ENCODE measurements at regions not wholly inside any gene's neighbourhood (a gene's known extent, or its start where the extent isn't known, plus 50 kb on each side); places are given as distances from the start of the nearest gene placed in this dataset.

DNA sequence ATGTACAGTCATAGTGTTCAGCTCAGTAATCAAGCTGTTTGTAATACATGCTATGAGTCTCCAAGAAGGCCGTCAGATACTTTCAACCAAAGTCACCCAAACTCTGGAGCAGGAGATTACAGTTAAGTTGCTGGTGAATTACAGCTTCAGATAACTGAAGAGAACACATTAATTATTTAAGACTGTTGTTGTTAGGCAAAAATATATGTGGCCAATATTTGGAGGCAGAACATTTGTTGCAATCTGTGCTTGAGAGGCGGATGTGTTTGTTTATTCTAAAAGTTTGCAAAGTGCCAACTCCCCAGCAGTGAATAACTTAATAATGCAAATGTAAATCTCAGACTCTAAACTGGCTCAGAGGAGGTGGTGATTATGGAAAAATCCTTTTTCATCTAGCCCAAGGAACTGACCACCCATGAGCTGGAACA lies 300.7 kb upstream of the TBX3 start:
- TF ChIP-seq, protein P1, sequence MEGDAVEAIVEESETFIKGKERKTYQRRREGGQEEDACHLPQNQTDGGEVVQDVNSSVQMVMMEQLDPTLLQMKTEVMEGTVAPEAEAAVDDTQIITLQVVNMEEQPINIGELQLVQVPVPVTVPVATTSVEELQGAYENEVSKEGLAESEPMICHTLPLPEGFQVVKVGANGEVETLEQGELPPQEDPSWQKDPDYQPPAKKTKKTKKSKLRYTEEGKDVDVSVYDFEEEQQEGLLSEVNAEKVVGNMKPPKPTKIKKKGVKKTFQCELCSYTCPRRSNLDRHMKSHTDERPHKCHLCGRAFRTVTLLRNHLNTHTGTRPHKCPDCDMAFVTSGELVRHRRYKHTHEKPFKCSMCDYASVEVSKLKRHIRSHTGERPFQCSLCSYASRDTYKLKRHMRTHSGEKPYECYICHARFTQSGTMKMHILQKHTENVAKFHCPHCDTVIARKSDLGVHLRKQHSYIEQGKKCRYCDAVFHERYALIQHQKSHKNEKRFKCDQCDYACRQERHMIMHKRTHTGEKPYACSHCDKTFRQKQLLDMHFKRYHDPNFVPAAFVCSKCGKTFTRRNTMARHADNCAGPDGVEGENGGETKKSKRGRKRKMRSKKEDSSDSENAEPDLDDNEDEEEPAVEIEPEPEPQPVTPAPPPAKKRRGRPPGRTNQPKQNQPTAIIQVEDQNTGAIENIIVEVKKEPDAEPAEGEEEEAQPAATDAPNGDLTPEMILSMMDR (conservative IDR thresholded peaks at IDR 0.05): no peak
- no peak overlapping the region for H3K27ac ChIP-seq

DNA sequence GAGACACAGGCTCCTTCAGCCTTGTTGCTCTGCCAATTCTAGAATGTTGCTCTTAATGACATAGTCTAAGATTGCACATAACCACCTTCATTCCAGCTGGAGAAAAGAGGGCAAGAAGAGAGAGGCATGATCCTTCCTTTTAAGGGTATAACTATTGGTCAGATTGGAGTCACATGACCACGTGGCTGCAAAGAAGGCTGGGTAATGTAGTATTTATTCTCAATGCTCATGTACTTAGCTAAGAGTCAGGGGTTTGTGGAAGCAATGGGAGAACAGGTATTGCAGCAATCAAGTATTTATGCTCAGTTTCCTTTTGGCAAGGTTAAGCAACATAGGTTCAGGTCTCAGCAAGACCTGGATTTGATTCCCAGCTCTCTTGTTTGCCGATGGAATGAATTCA lies 298.8 kb upstream of the TBX3 start:
- no peak overlapping the region for H3K27ac ChIP-seq
- TF ChIP-seq, protein P1 (conservative IDR thresholded peaks at IDR 0.05): no peak

DNA sequence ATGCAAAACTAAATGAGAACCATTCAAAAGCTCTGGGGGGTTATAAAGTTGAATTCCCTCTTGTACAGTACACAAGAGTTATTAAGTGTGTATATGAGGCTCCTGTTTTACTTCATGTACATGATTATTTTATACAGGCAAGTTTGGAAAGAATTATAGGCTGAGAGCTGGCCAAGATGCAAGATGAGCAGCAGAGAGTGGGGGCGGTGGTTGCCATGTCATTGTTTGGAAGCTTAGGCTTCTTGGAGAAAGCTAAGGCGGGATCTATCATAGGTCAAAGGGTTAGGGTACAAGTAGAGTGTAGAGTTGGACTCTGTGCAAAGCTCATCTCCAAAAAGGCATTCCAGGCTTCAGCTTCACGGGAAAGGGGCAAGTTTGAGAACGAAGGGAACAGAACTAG lies 297.1 kb upstream of the TBX3 start:
- no peak overlapping the region for H3K27ac ChIP-seq
- TF ChIP-seq, protein P1 (conservative IDR thresholded peaks at IDR 0.05): no peak

DNA sequence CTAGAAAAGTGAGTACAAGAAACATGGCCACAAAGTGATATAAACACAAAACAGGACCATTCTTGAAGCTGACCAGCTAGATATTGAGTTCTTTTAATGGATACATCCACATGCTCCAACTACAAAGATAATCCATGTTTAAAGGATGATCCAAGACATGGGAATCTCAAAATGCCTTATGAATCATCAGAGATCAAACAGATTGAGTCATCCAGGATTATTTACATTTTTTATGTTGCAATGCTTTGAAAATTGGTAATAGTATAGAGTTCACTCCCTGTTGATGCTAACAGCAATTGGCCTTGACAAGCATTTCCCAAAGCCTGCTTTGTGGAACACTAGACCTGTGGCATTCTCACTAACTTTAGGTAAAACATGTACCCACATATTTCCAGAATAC lies 293.0 kb upstream of the TBX3 start:
- TF ChIP-seq, protein P1 (conservative IDR thresholded peaks at IDR 0.05): no peak
- H3K27ac ChIP-seq: no peak overlapping the region

DNA sequence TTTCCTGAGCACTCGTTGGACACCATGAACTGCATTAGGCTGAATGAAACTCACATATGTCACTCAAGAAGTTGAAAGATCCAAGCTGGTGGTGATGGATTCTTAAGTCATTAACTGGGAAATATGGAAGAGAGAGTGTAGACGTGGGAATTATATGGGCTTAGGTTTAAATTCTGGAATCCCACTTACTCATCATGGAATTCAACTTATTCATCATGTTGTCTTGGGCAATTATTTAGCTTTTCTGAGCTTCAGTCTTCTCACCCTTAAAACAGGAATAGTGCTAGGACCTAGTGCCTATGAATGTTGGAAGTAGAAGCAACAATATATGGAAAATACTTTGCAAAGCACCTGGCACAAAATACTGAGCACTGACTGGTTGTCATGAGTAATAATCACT lies 292.4 kb upstream of the TBX3 start:
- H3K27ac ChIP-seq: no peak overlapping the region
- TF ChIP-seq, protein P1 (conservative IDR thresholded peaks at IDR 0.05): no peak

DNA sequence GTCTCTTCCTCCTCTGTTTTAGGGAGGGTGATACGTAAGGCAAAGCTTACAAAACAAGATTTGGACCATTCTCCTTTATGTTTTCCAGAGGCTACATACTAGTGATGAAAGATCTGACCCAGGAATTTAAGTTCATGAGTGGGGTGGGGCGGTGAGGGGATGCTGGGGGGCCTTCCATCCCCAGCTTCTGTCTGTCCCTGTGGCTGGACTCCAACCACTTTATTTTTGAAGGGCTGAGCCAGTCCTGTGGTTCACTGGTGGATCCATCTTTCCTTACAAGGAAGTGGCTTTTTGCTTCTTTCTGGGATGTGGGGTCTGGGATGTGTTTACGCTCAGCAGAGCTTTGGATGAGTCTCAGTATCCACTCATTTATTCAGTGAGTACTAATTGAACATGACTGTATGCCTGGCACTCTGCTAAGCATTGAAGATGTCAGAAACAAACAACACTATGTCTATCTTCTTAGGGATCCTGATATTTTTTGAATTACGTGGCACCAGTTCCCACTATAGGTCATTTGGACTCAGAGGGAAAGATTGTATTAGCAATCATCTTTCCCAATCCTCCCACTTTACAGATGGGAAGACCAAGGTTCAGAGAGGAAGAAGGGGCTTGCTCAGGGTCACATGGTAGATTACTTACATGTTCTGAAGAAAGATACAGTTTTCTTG lies 291.8 kb upstream of the TBX3 start:
- H3K27ac ChIP-seq: no peak overlapping the region
- TF ChIP-seq, protein P1 (conservative IDR thresholded peaks at IDR 0.05): no peak

DNA sequence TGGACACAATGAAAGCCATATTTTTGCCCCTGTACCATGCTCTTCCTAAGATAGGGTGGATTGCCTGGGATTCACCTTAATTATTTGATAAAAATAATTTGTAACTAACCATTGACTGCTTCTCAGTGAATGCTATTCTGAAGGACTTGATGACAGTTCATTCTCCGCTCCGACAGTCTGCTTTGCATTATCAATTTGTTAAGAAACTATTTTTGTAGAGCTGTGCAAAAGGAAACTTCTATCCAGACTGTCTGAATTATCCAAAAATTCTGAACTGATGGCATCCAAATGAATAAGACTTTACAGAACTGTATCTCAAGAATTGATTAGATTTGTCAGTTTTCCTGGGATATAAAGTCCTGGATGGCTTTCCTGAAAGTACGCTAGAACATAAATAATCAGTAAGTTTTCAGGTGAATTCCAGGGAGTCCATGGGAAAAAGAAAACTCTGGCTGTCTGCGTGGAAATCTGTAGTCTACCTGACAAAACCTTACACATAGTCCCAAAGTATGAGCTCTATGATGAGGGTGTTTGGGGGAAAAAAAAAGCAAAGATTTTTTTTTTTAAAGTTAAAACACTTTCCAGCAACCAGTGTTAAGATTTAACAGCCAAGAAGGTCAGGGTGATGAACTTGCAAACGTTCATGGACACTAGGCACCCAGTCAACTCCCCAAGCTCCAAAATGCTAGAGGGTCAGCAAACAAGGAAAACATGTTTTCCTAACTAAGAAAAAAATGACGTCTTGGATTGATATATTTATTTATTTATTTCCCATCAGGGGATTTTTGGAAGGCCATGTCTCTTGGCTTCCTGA lies 291.1 kb upstream of the TBX3 start:
- TF ChIP-seq, protein P1 (conservative IDR thresholded peaks at IDR 0.05): no peak
- H3K27ac ChIP-seq: no peak overlapping the region
